ENCODE measurements at regions not wholly inside any gene's neighbourhood (a gene's known extent, or its start where the extent isn't known, plus 50 kb on each side); places are given as distances from the start of the nearest gene placed in this dataset.

DNA sequence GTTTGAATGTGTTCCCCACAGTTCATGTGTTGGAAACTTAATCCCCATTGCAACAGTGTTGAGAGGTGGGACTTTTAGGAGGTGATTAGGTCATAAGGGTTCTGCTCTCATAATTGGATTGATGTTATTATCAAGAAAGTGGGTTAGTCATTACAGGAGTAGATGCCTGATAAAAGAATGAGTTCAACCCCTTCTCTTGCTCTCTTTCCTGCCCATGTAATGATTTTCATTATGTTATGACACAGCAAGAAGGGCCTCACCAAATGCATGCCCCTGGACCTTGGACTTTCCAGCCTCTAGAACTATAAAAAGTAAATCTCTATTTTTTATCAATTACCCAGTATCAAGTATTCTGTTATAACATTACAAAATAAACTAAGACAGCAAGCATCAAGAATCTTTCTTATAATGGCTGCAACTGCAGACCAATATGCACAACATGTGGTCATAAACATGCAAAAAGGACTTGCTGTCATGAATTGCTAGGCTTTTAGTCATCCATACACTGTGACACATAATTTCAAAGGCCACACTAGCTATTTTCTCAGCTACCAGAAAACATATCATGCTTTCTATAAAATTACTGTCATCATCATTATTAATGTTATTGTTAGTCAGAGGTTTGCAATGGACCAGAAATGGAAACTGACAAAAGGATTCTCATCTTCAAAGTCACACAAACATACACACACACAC, 99.9 kb upstream of the GUCY1A2 start:
- TF ChIP-seq, protein P1, sequence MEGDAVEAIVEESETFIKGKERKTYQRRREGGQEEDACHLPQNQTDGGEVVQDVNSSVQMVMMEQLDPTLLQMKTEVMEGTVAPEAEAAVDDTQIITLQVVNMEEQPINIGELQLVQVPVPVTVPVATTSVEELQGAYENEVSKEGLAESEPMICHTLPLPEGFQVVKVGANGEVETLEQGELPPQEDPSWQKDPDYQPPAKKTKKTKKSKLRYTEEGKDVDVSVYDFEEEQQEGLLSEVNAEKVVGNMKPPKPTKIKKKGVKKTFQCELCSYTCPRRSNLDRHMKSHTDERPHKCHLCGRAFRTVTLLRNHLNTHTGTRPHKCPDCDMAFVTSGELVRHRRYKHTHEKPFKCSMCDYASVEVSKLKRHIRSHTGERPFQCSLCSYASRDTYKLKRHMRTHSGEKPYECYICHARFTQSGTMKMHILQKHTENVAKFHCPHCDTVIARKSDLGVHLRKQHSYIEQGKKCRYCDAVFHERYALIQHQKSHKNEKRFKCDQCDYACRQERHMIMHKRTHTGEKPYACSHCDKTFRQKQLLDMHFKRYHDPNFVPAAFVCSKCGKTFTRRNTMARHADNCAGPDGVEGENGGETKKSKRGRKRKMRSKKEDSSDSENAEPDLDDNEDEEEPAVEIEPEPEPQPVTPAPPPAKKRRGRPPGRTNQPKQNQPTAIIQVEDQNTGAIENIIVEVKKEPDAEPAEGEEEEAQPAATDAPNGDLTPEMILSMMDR (IDR thresholded peaks at IDR 0.05; ENCODE audit: low read length) = no peak
- no peak for TF ChIP-seq EZH2 (IDR thresholded peaks at IDR 0.05; ENCODE audit: borderline replicate concordance, low read length)
